AG04450 (cell line): ENCODE measurements at regions not wholly inside any gene's neighbourhood (a gene's known extent, or its start where the extent isn't known, plus 50 kb on each side); places are given as distances from the start of the nearest gene placed in this dataset.

Experiments used
- CTCF ChIA-PET: fragments of 300-600, 350-600 bp; formaldehyde crosslinking; extraction: SDS; loops from one replicate; lab custom pipeline; 2022; ENCODE audit warnings: antibody characterized with exemption, inconsistent platforms; lab: Charles Lee
- POLR2A ChIA-PET: fragments of 350-600 bp; formaldehyde crosslinking; extraction: SDS; loops from one replicate; lab custom pipeline; 2021; ENCODE audit warnings: antibody characterized with exemption, inconsistent platforms; lab: Yijun Ruan, JAX
- DNase-seq: peaks from one replicate; pipeline ENCODE4 v3.0.0-alpha.2; 2011; ENCODE audit warnings: low read depth, low spot score
- H3K27ac ChIP-seq: one replicate; pipeline ENCODE4 v1.5.1; 2012; ENCODE audit warnings: low read depth, low read length, control low read depth
- H3K27me3 ChIP-seq: one replicate; pipeline ENCODE4 v1.6.0; 2012; ENCODE audit warnings: low read length; ENCODE audit not compliant: control insufficient read depth, insufficient read depth
- H3K4me3 ChIP-seq: 2 replicates; pipeline ENCODE4 v1.5.1; 2011; ENCODE audit warnings: mild to moderate bottlenecking, low read depth, low read length, control low read depth
- H3K9me3 ChIP-seq: 2 replicates; pipeline ENCODE4 v1.5.1; 2012; ENCODE audit warnings: low read length; ENCODE audit not compliant: control insufficient read depth, insufficient read depth
- CTCF ChIP-seq: IDR thresholded peaks from 2 replicates; pipeline ENCODE4 v1.5.1; 2011; ENCODE audit warnings: low read depth, low read length, control low read depth, inconsistent platforms

- DNase-seq = no peak
- Histone ChIP-seq H3K27me3 (no peaks in the 10 kb centered on the region), H3K4me3 (no peak overlapping the region), H3K9me3 (no peaks in the 10 kb centered on the region), H3K27ac (no peak overlapping the region)
- TF ChIP-seq CTCF = no peak
- ChIA-PET POLR2A (no interaction called here), CTCF (no interaction called here)
Measured at GRCh38 chr3:22585504-22585903, 617.6 kb upstream of the UBE2E2 start.

- no peaks in the 10 kb centered on the region for H3K9me3 ChIP-seq
- ChIA-PET CTCF (no interaction called here), POLR2A (no interaction called here)
- TF ChIP-seq CTCF = no peak
- H3K4me3 ChIP-seq = no peak overlapping the region
- no peaks in the 10 kb centered on the region for H3K27me3 ChIP-seq
- DNase-seq = no peak
- H3K27ac ChIP-seq = no peak overlapping the region
Measured at GRCh38 chr3:22585911-22586310, 617.2 kb upstream of the UBE2E2 start.

GRCh38 chr3:22587446-22587845 is 615.7 kb upstream of the UBE2E2 start:
- H3K9me3 ChIP-seq = no peaks in the 10 kb centered on the region
- DNase-seq = no peak
- ChIA-PET POLR2A (no interaction called here), CTCF (no interaction called here)
- no peak for TF ChIP-seq CTCF
- no peak overlapping the region for H3K27ac ChIP-seq
- no peaks in the 10 kb centered on the region for H3K27me3 ChIP-seq
- H3K4me3 ChIP-seq = no peak overlapping the region

GRCh38 chr3:22593638-22594037 is 609.5 kb upstream of the UBE2E2 start:
- no peak for TF ChIP-seq CTCF
- Histone ChIP-seq H3K9me3 (no peaks in the 10 kb centered on the region), H3K27me3 (no peaks in the 10 kb centered on the region), H3K27ac (no peak overlapping the region), H3K4me3 (no peak overlapping the region)
- POLR2A ChIA-PET = no interaction called here
- CTCF ChIA-PET = no interaction called here
- no peak for DNase-seq

GRCh38 chr3:22594990-22595389 is 608.1 kb upstream of the UBE2E2 start:
- H3K27ac ChIP-seq = no peak overlapping the region
- ChIA-PET POLR2A (no interaction called here), CTCF (no interaction called here)
- H3K9me3 ChIP-seq = no peaks in the 10 kb centered on the region
- TF ChIP-seq CTCF = no peak
- no peaks in the 10 kb centered on the region for H3K27me3 ChIP-seq
- DNase-seq = no peak
- H3K4me3 ChIP-seq = no peak overlapping the region
